ENCODE measurements at regions not wholly inside any gene's neighbourhood (a gene's known extent, or its start where the extent isn't known, plus 50 kb on each side); places are given as distances from the start of the nearest gene placed in this dataset.

GRCh38 chr3:36132214-36132613 is 248.1 kb upstream of the STAC start:
- TF ChIP-seq CTCF (IDR thresholded peaks at IDR 0.05) (no peak), EP300 (IDR thresholded peaks at IDR 0.05) (no peak), POLR2A (IDR thresholded peaks at IDR 0.05; ENCODE audit: low read depth) (no peak), POLR2AphosphoS5 (IDR thresholded peaks at IDR 0.05) (no peak)

Measured in esophagus muscularis mucosa (tissue), 4 donors.